ENCODE measurements at regions not wholly inside any gene's neighbourhood (a gene's known extent, or its start where the extent isn't known, plus 50 kb on each side); places are given as distances from the start of the nearest gene placed in this dataset.

DNA sequence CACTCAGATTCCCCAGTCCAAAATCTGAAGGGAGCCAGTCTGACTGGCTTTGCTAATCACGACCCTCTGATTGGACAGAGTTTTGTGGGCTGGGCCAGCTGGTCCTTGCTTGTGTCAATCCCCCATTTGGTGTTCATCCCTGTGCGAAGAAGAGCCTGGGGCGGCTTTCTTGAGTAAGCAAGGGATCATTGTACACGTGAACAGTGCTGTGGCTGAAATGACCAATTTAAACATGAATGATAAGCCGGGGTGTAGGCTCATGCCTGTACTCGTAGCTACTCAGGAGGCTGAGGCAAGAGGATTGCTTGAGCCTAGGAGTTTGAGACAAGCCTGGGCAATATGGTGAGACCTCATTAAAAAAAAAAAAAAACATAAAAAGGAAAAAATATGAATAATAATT, 379.1 kb downstream of the RAPGEF2 start:
- TF ChIP-seq, protein P1, sequence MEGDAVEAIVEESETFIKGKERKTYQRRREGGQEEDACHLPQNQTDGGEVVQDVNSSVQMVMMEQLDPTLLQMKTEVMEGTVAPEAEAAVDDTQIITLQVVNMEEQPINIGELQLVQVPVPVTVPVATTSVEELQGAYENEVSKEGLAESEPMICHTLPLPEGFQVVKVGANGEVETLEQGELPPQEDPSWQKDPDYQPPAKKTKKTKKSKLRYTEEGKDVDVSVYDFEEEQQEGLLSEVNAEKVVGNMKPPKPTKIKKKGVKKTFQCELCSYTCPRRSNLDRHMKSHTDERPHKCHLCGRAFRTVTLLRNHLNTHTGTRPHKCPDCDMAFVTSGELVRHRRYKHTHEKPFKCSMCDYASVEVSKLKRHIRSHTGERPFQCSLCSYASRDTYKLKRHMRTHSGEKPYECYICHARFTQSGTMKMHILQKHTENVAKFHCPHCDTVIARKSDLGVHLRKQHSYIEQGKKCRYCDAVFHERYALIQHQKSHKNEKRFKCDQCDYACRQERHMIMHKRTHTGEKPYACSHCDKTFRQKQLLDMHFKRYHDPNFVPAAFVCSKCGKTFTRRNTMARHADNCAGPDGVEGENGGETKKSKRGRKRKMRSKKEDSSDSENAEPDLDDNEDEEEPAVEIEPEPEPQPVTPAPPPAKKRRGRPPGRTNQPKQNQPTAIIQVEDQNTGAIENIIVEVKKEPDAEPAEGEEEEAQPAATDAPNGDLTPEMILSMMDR (conservative IDR thresholded peaks at IDR 0.05; ENCODE audit: low read depth, low read length), result no peak
- no peak for TF ChIP-seq EZH2 (IDR thresholded peaks at IDR 0.05; ENCODE audit: borderline replicate concordance, low read depth, low read length, poor library complexity, severe bottlenecking)

All from A673 (cell line).